OCI-LY7 (cell line): ENCODE measurements at regions not wholly inside any gene's neighbourhood (a gene's known extent, or its start where the extent isn't known, plus 50 kb on each side); places are given as distances from the start of the nearest gene placed in this dataset.

Experiments
- EZH2phosphoT487 ChIP-seq: fragments of 200-600 bp; sonication (generic); IDR thresholded peaks from 2 replicates; pipeline ENCODE4 v1.6.1; 2018; ENCODE audit warnings: low read depth, borderline replicate concordance, mild to moderate bottlenecking, mixed run types, antibody characterized with exemption, low read length, moderate library complexity, mixed read lengths
- TF ChIP-seq, protein P1 (sequence below): fragments of 200-600 bp; sonication (generic); conservative IDR thresholded peaks from 2 replicates; pipeline ENCODE4 v1.5.1; 2014; ENCODE audit warnings: mild to moderate bottlenecking, antibody characterized with exemption, low read length, moderate library complexity, mixed read lengths

DNA sequence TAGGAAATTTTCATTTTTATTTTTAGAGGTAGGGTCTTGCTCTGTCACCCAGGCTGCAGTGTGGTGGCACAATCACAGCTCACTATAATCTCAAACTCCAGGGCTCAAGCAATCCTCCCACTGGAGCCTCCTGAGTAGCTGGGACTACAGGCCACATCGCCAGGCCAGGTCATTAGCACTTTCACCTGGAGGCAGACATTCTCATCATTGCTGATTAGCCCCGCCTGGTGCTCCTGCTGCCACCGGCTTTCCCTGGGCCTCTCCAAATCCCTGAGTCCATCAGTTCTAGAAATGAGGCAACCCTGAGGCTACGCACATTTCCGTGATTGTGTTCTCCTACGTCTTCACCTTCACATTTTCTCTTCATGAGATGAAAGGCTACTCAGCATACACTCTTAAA lies 607.7 kb upstream of the NRSN1 start:
- TF ChIP-seq, protein P1, sequence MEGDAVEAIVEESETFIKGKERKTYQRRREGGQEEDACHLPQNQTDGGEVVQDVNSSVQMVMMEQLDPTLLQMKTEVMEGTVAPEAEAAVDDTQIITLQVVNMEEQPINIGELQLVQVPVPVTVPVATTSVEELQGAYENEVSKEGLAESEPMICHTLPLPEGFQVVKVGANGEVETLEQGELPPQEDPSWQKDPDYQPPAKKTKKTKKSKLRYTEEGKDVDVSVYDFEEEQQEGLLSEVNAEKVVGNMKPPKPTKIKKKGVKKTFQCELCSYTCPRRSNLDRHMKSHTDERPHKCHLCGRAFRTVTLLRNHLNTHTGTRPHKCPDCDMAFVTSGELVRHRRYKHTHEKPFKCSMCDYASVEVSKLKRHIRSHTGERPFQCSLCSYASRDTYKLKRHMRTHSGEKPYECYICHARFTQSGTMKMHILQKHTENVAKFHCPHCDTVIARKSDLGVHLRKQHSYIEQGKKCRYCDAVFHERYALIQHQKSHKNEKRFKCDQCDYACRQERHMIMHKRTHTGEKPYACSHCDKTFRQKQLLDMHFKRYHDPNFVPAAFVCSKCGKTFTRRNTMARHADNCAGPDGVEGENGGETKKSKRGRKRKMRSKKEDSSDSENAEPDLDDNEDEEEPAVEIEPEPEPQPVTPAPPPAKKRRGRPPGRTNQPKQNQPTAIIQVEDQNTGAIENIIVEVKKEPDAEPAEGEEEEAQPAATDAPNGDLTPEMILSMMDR: no peak
- no peak for TF ChIP-seq EZH2phosphoT487
